Prostate gland (tissue), 2 donors: ENCODE measurements at regions not wholly inside any gene's neighbourhood (a gene's known extent, or its start where the extent isn't known, plus 50 kb on each side); places are given as distances from the start of the nearest gene placed in this dataset.
"Not testable (repeated sequence)": the region's sequence is repeated elsewhere in the genome, so short reads cannot be mapped to it uniquely, and the experiment has no call there.

Experiments used
- DNase-seq: peaks from one replicate; pipeline ENCODE4 v3.0.0-alpha.2; 2019; ENCODE audit warnings: low spot score
- H3K27ac ChIP-seq, 2 donors: fragments of 200-600 bp; sonication (generic); 2 replicates each; pipeline ENCODE4 v1.5.1; 2017 to 2019
- H3K27me3 ChIP-seq: fragments of 200-600 bp; sonication (generic); replicated peaks from 2 replicates; pipeline ENCODE4 v1.5.1; 2019; ENCODE audit not compliant: insufficient read depth
- H3K36me3 ChIP-seq, 2 donors: fragments of 200-600 bp; sonication (generic); 1 replicate in 1 of 2; 2 replicates in 1 of 2; pipeline versions ENCODE4 v1.5.1 to v1.8.1; 2017 to 2019
- H3K4me1 ChIP-seq: fragments of 200-600 bp; sonication (generic); replicated peaks from 2 replicates; pipeline ENCODE4 v1.5.1; 2019
- H3K4me3 ChIP-seq, 2 donors: fragments of 200-600 bp; sonication (generic); 2 replicates each; pipeline ENCODE4 v1.5.1; 2017 to 2019
- H3K9me3 ChIP-seq: fragments of 200-600 bp; sonication (generic); 2 replicates; pipeline ENCODE4 v1.5.1; 2017
- POLR2A ChIP-seq: fragments of 450-650 bp; IDR thresholded peaks from one replicate; pipeline ENCODE4 v1.6.1; 2016; ENCODE audit warnings: antibody characterized with exemption, mild to moderate bottlenecking
- POLR2AphosphoS5 ChIP-seq: sonication (generic); formaldehyde crosslinking; IDR thresholded peaks from one replicate; pipeline ENCODE4 v1.6.1; 2017; ENCODE audit warnings: antibody characterized with exemption
- WGBS: methylation state at CpG from one replicate; pipeline ENCODE4 v1.1.5; 2018; 5-methylcytosine and 5-hydroxymethylcytosine counted together
- intact Hi-C: fragments of 100-400 bp; cut with DNase I; formaldehyde crosslinking; loops from one replicate; pipeline ENCODE4 v1.14.2; 2022
- TF ChIP-seq, protein P1 (sequence below), 4 experiments: fragments of 200-600 bp in 2 of 4; fragments of 450-650 bp in 2 of 4; sonication (generic) in 2 of 4; IDR thresholded peaks; 1 replicate in 3 of 4; 2 replicates in 1 of 4; pipeline ENCODE4 v1.5.1; 2016 to 2019; ENCODE audit warnings: antibody characterized with exemption in 4 of 4, mild to moderate bottlenecking in 2 of 4, moderate library complexity in 2 of 4

DNA sequence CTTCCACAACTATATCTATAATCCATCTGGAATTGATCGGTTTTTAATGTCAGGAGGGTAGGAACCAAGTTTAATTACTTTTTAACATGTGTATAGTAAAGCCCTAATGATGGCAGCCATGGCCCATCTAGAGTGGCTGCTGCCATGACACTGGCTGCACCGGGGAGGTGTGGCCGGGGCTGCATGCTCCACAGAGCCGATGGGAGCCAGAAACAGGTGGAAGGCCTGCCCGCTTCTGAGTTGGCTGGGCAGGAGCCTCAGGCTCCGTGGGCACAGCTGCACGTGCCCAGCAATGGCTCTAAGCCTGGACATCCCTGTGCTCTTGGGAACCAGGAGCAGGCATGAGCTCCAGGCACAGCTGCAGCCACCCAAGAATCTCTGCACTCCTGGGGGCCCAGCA, 73.0 kb downstream of the GBP6 start:
- no peak for DNase-seq
- H3K27ac ChIP-seq, result no peak overlapping the region
- H3K4me3 ChIP-seq, result no peak overlapping the region
- no peaks in the 10 kb centered on the region for H3K4me1 ChIP-seq
- intact Hi-C loops, result no loop called here
- H3K9me3 ChIP-seq, result no peaks in the 10 kb centered on the region
- no peaks in the 10 kb centered on the region for H3K27me3 ChIP-seq
- no peak for TF ChIP-seq POLR2AphosphoS5
- TF ChIP-seq, protein P1, sequence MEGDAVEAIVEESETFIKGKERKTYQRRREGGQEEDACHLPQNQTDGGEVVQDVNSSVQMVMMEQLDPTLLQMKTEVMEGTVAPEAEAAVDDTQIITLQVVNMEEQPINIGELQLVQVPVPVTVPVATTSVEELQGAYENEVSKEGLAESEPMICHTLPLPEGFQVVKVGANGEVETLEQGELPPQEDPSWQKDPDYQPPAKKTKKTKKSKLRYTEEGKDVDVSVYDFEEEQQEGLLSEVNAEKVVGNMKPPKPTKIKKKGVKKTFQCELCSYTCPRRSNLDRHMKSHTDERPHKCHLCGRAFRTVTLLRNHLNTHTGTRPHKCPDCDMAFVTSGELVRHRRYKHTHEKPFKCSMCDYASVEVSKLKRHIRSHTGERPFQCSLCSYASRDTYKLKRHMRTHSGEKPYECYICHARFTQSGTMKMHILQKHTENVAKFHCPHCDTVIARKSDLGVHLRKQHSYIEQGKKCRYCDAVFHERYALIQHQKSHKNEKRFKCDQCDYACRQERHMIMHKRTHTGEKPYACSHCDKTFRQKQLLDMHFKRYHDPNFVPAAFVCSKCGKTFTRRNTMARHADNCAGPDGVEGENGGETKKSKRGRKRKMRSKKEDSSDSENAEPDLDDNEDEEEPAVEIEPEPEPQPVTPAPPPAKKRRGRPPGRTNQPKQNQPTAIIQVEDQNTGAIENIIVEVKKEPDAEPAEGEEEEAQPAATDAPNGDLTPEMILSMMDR (IDR thresholded peaks at IDR 0.05), result no peak
- TF ChIP-seq POLR2A, result no peak
- WGBS, result 92% methylated on average over 7 of the region's 7 CpGs
- no peaks in the 10 kb centered on the region for H3K36me3 ChIP-seq

DNA sequence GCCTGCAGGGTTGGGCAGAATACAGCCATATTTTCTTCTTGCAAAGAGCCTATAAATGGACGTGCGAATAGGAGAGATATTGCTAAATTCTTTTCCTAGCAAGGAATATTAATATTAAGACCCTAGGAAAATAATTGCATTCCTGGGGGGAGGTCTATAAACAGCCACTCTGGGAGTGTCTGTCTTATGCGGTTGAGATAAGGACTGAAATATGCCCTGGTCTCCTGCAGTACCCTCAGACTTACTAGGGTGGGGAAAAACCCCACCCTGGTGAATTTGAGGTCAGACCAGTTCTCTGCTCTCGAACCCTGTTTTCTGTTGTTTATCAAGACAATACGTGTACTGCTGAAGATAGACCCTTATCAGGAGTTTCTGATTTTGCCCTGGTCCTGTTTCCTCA, 74.4 kb downstream of the GBP6 start:
- H3K4me3 ChIP-seq, H3K36me3 ChIP-seq, DNase-seq, H3K27ac ChIP-seq, intact Hi-C loops, H3K4me1 ChIP-seq, H3K27me3 ChIP-seq, H3K9me3 ChIP-seq: not testable (repeated sequence)
- 91% methylated on average over 5 of the region's 5 CpGs for WGBS

DNA sequence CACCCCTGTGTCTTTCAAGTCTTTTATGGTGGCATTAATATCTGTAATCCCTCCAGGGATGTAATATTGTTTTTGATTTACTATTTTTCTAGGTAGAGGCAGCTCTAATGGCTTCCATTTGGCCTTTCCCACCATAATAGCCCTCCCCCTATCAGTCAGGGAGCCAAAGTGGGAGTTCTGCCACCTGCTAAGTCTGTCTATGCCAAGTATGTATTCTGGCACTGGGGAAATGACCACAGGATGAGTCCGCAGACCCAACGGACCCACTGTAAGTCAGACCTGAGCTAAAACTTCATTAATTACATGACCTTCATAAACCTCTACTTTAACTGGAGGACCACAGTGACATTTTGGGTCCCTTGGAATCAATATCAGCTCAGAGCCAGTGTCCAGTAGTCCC, 77.1 kb downstream of the GBP6 start:
- no peak overlapping the region for H3K4me3 ChIP-seq
- no peak for DNase-seq
- 95% methylated on average over 2 of the region's 2 CpGs for WGBS
- no peaks in the 10 kb centered on the region for H3K36me3 ChIP-seq
- no peaks in the 10 kb centered on the region for H3K9me3 ChIP-seq
- no peak overlapping the region for H3K27ac ChIP-seq
- intact Hi-C loops, result no loop called here
- no peaks in the 10 kb centered on the region for H3K27me3 ChIP-seq
- no peaks in the 10 kb centered on the region for H3K4me1 ChIP-seq
- no peak for TF ChIP-seq POLR2AphosphoS5

DNA sequence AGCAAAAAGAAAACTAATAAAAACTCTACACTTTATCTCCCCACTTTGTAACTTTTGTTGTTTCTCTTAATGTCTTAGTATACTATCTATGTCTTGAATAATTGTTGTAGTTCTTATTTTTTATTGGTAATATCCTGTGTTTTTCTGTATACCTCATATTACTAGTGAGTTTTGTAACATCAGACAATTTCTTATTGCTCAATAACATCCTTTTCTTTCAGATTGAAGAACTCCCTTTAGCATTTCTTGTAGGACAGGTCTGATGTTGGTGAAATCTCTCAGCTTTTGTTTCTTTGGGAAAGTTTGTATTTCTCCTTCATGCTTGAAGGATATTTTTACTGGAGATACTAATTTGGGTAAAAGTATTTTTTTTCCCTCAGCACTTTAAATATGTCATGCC, 79.8 kb upstream of the LRRC8B start:
- H3K27me3 ChIP-seq, result no peaks in the 10 kb centered on the region
- no peaks in the 10 kb centered on the region for H3K9me3 ChIP-seq
- TF ChIP-seq POLR2AphosphoS5 (no peak), POLR2A (no peak)
- TF ChIP-seq, protein P1 (IDR thresholded peaks at IDR 0.05), result no peak
- H3K4me3 ChIP-seq, result no peak overlapping the region
- H3K27ac ChIP-seq, result no peak overlapping the region
- no peaks in the 10 kb centered on the region for H3K4me1 ChIP-seq
- intact Hi-C loops, result no loop called here
- no peaks in the 10 kb centered on the region for H3K36me3 ChIP-seq
- no peak for DNase-seq

DNA sequence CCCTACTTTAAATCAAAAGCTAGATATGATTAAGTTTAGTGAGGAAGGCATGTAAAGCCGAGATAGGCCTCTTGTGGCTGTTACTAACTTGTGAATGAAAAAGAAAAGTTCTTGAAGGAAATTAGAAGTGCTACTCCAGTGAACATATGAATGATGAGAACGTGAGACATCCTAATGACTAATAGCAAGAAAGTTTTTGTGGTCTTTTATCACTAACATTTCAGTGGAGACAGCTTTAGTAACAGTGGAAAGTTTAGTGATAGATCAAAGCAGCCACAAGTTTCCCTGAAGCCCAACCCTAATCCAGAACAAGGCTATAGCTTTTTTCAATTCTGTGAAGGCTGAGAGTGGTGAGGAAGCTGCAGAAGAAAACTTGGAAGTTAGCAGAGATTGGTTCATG, 73.6 kb upstream of the LRRC8B start:
- Histone ChIP-seq H3K36me3 (no peaks in the 10 kb centered on the region), H3K4me1 (no peaks in the 10 kb centered on the region), H3K4me3 (no peak overlapping the region), H3K9me3 (no peaks in the 10 kb centered on the region), H3K27ac (no peak overlapping the region), H3K27me3 (no peaks in the 10 kb centered on the region)
- no peak for DNase-seq
- intact Hi-C loops, result loop anchor here (10.0 kb wide), 1 partner anchor 96 kb away; no protein-coding TSS in a partner anchor
- WGBS, result 79% methylated on average over 2 of the region's 2 CpGs
- TF ChIP-seq POLR2AphosphoS5 (no peak), POLR2A (no peak)
- TF ChIP-seq, protein P1 (IDR thresholded peaks at IDR 0.05), result no peak

DNA sequence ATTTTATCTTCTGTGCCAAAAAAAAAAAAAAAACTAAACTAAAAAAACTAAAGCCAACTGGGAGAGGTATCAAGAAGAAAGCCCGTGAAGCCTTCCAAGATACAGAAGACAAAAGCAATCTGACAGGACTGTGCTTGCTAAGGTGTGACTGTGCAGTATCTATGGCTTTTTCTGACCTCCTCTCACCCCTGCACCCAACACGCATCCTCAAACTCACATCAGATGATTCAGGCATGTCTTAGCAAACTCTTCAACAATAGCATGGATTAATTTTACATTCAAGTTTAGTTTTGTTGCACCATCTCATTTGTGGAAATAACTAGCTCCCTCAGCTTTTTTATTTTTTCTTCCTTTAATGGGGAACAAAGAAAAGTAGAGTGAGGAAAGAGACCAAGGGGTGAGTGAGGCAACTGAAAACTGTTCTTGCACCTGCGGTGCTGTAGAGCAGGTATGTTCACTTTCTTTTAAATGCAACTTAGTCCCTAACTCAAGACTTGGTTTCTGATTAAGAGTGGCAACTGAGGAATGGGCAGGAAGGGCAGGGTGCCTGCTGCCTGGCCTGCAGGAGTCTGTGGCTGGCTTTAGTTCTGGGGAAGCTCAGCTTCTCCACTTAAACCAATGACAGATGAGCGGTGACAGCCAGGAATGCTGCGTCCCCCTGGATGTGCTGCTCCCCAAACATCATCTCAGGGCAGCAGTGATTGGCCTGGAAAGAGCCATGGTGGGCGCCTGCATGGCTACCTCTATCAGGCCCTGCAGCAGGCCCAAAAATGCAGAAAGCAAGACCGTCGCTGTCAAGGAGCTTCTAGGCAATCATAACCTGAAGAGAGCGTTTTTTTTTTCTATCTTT, 71.3 kb upstream of the LRRC8B start:
- intact Hi-C loops, result loop anchor here (10.0 kb wide), 1 partner anchor 99 kb away; no protein-coding TSS in a partner anchor
- DNase-seq, result no peak
- WGBS, result 76% methylated on average over 9 of the region's 9 CpGs

More for the DNA sequence above, 71.3 kb upstream of the LRRC8B start:
- no peak overlapping the region for H3K4me3 ChIP-seq
- no peaks in the 10 kb centered on the region for H3K9me3 ChIP-seq
- no peaks in the 10 kb centered on the region for H3K36me3 ChIP-seq
- no peaks in the 10 kb centered on the region for H3K27me3 ChIP-seq
- H3K4me1 ChIP-seq, result no peaks in the 10 kb centered on the region
- H3K27ac ChIP-seq, result no peak overlapping the region
- TF ChIP-seq POLR2A, result no peak
- TF ChIP-seq, protein P1 (IDR thresholded peaks at IDR 0.05), result no peak
- no peak for TF ChIP-seq POLR2AphosphoS5
